ENCODE measurements at regions not wholly inside any gene's neighbourhood (a gene's known extent, or its start where the extent isn't known, plus 50 kb on each side); places are given as distances from the start of the nearest gene placed in this dataset.
"Not testable (repeated sequence)": the region's sequence is repeated elsewhere in the genome, so short reads cannot be mapped to it uniquely, and the experiment has no call there.

- DNase-seq, result not testable (repeated sequence)
Measured at GRCh38 chr16:15307184-15307583, 70.9 kb downstream of the NPIPA5 start.

DNA sequence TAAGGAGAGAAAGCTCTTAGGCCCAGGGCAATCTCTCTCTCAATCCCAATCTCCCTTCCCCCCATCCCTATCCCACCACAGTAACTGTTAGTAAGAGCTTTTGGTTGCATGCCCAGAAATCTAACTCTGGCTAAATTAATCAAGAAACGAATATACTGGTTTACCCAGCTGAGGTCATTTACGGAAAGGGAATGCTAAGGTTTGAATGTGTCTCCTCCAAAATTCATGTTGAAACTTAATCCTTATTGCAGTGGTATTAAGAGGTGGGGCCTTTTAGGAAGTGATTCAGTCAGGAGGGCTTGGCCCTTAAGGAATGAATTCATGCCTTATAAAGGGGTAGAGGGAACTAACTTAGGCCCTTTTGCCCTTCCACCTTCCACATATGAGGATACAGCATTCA, 72.2 kb downstream of the NPIPA5 start:
- DNase-seq, result peak; percentile 5

- not testable (repeated sequence) for DNase-seq
Measured at GRCh38 chr16:15303667-15304324, 74.3 kb downstream of the NPIPA5 start.

DNA sequence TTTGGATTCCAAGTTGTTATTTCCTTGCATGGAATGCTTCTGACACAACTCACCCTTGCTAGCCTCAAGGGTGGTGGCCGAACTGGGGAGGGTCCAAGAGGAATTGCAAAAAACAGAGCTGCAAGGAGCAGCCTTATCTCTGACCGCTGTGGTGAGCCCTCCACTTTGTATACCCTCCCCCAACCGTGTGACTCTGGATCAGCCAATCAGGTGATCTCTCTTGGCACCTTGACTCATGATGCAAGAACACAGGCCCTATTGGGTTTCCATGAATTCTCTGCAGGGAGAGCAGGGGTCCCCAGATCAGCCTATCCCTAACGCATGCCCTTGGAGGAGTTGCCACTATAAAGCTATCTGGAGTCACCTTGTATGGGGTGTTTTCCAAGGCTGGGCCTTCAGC, 81.0 kb downstream of the NPIPA5 start:
- DNase-seq, result not testable (repeated sequence)

GRCh38 chr16:15274796-15275195, 103.3 kb downstream of the NPIPA5 start:
- DNase-seq, result not testable (repeated sequence)

GRCh38 chr16:15273964-15274363, 104.1 kb downstream of the NPIPA5 start:
- not testable (repeated sequence) for DNase-seq

- not testable (repeated sequence) for DNase-seq
Measured at GRCh38 chr16:15266941-15267340, 111.2 kb downstream of the NPIPA5 start.

DNA sequence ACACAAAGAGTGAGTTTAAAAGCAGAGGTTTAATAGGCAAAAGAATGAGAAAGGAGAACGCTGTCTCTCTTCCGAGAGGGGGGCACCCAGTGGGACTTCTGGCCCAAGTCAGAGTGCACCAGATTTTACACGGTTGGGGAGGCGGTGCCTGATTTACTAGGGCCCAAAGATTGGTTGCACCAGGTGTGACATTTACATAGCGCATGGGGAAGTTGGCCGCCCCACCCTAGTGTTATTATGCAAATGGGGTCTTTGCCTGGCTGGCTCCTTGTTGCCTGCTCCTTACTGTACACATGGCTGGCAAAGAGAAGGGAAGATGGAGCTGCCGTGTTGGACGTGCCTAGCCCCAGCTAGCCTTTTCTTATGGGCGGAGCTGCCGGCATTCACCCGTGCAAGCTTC, 115.9 kb downstream of the NPIPA5 start:
- not testable (repeated sequence) for DNase-seq

GRCh38 chr16:15247971-15248370, 130.1 kb downstream of the NPIPA5 start:
- not testable (repeated sequence) for DNase-seq

DNA sequence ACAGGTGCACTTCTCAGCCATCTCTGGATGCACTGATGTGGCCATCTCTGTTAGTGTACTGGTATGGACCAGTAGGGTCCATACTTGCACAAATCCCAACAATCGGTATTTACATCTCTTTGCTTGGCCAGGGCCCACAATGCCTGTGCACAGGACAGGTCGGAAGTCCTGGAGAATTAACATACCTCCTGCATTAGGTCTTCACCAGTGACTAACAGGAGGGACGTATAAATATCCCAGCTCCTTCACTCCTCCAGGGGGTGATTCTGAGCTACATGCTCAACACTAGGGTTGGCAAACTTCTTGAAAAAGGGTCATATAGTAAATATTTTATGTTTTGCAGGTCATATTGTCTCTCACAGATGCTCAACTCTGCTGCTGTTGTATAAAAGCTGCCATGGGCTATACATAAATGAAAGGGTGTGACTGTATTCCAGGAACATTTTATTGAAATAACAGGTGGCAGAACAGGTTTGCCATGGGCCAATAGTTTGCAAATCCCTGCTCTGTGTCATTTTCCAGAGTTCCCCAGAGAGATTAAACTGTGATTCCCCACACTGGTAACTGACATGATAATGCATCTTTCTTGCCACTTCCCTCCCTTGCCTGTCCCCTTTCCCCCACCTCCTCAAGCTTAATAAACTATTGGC, 141.3 kb downstream of the NPIPA5 start:
- not testable (repeated sequence) for DNase-seq

DNA sequence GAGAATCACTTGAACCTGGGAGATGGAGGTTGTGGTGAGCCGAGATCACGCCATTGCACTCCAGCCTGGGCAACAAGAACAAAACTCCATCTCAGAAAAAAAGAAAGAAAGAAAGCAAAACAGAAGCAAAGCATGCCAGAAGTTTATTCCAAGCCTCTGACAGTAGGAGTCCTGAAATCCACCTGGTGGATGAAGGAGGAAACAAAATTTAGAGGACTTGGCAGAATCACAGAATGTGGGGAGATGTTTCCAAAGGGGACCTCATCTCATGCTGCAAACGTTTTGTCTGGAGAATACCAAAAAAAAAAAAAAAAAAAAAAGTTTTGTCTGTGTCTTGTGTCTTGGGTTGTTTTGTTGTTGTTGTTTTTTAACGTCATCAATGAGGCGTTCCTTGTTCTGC, 141.1 kb upstream of the RRN3 start:
- DNase-seq, result not testable (repeated sequence)

GRCh38 chr16:15234702-15235101, 140.6 kb upstream of the RRN3 start:
- DNase-seq, result not testable (repeated sequence)

- not testable (repeated sequence) for DNase-seq
Measured at GRCh38 chr16:15230432-15230831, 136.4 kb upstream of the RRN3 start.

GRCh38 chr16:15229661-15230060, 135.6 kb upstream of the RRN3 start:
- DNase-seq, result not testable (repeated sequence)

GRCh38 chr16:15224651-15225050, 130.6 kb upstream of the RRN3 start:
- not testable (repeated sequence) for DNase-seq

DNA sequence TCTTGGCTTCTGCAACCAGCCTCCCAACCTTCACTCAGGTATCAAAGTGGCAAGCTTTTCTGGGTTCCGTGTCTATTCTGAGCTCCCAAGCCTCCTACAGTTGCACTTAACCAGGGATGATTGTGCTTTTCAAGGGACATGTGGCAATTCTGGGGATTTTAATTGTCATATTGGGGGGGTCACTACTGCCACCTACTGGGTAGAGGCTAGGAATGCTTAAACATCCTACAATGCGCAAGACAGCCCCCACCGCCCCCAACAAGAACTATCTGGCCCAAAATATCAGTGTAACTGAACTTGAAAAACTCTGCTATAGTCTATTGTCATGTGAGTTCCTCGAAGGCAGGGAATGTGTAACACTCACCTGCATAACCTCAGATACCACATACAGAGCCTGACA, 129.3 kb upstream of the RRN3 start:
- not testable (repeated sequence) for DNase-seq

- DNase-seq, result peak; percentile 2
Measured at GRCh38 chr16:15219679-15220615, 125.9 kb upstream of the RRN3 start.

- not testable (repeated sequence) for DNase-seq
Measured at GRCh38 chr16:15218856-15219500, 124.9 kb upstream of the RRN3 start.

GRCh38 chr16:15207202-15207981, 113.3 kb upstream of the RRN3 start:
- not testable (repeated sequence) for DNase-seq

GRCh38 chr16:15206439-15206838, 112.4 kb upstream of the RRN3 start:
- DNase-seq, result not testable (repeated sequence)

- DNase-seq, result not testable (repeated sequence)
Measured at GRCh38 chr16:15205939-15206338, 111.9 kb upstream of the RRN3 start.

- DNase-seq, result not testable (repeated sequence)
Measured at GRCh38 chr16:15204571-15204970, 110.5 kb upstream of the RRN3 start.

All from EL (cell line).